ENCODE measurements at regions not wholly inside any gene's neighbourhood (a gene's known extent, or its start where the extent isn't known, plus 50 kb on each side); places are given as distances from the start of the nearest gene placed in this dataset.
"Not testable (repeated sequence)": the region's sequence is repeated elsewhere in the genome, so short reads cannot be mapped to it uniquely, and the experiment has no call there.

DNA sequence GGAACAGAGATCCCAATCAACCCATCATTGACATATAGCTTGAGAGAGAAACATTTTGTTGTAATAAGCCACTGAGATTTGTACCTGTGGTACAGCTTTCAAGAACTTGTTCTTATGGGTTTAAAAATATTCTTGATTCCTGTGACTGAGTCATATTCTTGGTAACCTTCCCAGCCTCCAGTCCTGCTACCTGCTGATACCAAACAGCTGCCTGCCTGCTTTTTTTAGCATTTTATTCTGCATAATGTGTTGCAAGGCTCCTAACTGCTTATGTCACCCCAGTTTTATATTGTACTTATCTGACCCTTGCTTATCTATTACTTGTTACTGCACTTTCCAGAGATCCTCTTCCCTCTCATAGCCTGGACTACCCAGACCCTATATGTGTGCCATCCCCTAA, 349.3 kb upstream of the SOX2 start:
- no peak for DNase-seq (ENCODE audit: low spot score)
- intact Hi-C loops (cut with DNase I): loop anchor here (5.0 kb wide), 1 partner anchor 195 kb away; no protein-coding TSS in a partner anchor

DNA sequence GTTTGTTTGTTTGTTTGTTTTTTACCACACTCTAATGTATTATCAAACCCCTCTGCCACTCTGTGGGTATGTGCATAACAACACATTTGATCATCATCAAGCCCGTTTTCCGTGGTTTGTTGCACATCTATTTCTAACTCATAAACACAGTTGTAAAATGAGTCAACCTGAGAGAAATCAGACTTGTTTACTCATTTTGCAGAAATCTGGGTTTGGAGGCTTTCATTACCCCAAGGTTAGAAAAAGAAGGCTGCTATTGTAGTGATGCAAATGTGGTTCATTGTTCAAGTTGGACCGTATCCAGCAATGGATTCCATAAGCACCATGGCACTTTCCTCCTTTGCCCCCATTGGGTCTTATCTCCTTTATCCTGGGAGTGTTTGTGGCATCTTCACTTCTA, 353.2 kb upstream of the SOX2 start:
- no peak for DNase-seq (ENCODE audit: low spot score)
- intact Hi-C loops (cut with DNase I): no loop called here

DNA sequence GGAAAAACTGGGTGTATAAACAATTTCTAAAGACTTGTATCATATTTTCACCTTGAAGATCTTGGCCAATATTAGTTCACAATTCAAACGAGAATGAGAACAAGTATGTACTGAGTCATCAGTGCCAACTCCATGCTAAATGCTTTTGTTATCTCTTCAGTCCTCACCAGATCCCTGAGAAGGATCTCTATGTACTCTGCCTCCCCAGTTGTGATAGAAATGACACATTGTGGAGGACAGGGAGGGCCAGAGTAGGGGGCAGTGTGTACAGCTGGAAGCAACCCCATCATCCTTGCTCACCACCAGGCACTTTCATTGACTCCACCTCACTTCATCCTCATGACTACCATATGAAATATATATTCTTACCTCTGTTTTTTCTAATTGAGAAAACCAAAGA, 353.7 kb upstream of the SOX2 start:
- DNase-seq (ENCODE audit: low spot score): no peak
- intact Hi-C loops (cut with DNase I): no loop called here

DNA sequence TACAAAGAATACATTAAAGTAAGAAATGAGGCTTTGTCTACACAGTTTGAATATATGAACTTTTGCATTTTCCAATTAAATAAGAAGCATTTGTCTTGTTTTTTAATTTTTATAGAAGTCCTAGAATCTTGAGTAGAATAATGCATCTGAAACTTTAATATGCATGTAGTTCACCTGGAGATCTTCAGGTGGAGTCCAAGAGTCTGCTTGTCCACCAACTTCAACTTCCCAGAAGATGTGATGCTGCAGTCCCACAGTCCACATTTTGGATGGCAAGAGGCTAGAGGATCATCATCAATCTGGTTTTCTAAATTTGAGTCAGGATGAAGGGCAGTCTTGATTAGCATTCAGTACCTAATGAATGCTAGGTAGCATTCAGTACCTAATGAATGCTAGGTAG, 357.6 kb upstream of the SOX2 start:
- intact Hi-C loops (cut with DNase I): no loop called here
- no peak for DNase-seq (ENCODE audit: low spot score)

DNA sequence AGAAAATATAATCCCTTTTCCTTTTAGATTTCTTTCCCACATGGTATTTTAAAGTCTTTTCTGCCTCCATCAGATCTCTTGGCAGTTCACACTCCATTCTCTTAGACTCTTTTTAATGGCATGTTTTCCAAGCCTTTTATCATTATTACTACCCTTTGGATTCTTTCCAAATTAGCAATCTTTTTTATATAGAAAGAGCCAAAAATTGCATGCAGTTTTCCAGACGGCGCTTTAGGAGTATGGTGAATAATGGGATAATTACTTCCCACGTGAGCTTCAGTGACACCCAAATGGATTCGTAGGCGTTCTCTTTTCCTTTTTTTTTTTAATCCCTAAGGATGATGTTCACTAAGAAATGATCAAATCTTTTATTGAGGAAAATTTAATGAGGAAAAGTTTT, 354.8 kb upstream of the DNAJC19 start:
- intact Hi-C loops (cut with DNase I): no loop called here
- DNase-seq (ENCODE audit: low spot score): no peak

DNA sequence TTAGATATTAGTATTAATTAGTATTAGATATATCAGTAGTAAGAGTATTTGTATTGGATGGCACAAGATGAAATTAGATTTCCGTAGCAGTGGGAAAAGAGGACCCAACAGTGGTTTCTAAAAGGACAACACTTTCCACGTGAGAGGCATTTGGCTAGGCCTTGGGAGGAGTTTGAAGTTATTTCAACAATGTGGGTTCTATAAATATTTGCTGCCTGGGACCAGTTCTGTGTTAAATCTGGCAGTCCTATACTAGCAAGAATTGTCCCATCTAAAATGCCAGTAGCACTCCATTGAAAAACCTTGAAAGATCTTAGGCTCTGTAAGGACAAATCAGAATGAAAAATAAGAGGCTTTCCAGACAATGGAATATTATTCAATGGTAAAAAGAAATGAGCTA, 347.1 kb upstream of the DNAJC19 start:
- no peak for DNase-seq (ENCODE audit: low spot score)

DNA sequence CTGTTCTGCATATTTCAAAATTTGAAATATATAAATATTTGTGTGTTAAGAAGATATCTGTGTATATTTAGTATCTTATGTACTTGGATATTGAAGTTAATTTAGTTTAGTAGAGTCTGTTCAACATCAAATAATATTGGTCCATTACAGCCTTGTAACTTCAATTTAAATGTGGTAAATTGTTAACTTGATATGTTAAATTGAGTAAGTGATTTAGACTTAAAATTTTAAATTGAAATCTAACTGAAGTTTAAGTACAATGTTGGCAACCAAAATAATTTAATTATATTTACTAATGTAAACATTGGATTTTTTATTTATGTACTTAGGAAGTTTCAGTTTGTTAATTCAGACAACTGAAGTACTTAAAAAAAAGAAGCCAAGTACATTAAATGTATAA, 343.9 kb upstream of the DNAJC19 start:
- intact Hi-C loops (cut with DNase I): no loop called here
- DNase-seq (ENCODE audit: low spot score): no peak

More for the DNA sequence above, 347.1 kb upstream of the DNAJC19 start:
- intact Hi-C loops (cut with DNase I): no loop called here

DNA sequence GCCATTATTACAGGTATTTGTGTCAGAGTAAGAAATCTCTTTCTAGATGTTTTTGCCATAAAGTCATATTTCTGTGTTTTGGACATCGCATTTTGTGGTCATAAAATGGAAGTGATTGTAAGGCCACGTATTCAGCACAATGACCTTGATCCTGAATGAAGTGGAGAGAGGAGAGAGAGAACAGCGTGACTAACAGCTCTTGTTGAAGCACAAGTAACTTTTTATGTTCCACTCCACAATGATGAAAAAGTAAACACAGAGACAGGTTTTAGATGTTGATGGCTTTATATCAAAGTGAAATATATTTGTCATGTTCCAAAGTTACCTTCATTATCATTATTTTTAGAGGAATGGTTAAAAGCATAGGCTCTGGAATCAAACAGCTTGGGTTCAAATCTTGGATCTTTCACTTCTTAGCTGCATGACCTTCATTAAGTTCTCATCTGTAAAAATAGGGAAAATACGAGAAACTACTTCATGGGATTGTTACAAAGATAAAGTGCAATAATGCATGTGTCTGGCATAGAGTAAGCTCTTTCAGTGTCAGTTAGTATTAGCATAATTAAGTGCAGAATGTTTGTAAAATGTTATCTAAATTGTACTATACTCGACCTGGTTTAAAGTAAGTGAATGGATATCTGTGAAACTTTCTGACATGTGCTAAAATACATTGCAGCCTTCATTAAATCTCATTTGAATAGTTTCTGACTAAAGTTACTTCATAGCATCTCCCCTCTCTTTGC, 341.5 kb upstream of the DNAJC19 start:
- no peak for DNase-seq (ENCODE audit: low spot score)
- intact Hi-C loops (cut with DNase I): no loop called here

DNA sequence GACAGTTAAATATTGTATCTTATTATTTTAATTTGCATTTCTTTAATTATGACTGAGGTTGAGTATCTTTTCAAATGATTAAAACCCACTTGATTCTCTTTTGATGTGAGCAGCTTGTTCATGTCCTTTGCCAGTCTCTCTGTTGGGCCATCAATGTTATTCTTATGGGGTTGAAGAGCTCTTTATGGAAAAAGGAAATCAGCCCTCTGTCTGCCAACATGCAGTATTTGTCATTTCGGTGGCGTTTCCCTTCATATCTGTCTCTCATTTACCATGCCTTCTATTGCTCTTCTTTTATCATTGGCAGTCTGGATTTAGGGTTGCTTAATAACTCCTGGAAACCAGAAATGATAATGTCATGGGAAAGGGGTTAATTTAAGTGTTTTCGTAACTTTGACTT, 340.7 kb upstream of the DNAJC19 start:
- intact Hi-C loops (cut with DNase I): no loop called here

DNA sequence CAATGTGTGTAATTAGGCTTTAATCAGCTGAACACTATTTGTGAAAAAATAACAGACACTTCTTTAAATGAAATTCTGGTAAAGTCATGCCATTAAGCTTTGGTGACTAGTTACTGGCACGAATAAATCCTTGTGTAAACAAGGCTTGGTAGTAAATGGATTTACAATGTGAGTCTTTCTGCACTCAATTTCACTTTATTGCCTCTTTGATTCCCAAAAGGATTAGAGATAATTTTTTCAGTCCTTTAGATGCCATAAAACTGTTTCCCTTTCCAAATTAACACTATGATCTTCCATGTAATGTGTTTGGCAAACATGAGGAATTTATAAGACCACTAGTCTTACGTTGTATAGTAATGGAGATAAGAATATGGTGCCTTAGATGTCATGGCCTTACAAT, 339.5 kb upstream of the DNAJC19 start:
- intact Hi-C loops (cut with DNase I): no loop called here
- no peak for DNase-seq (ENCODE audit: low spot score)

More for the DNA sequence above, 340.7 kb upstream of the DNAJC19 start:
- no peak for DNase-seq (ENCODE audit: low spot score)

DNA sequence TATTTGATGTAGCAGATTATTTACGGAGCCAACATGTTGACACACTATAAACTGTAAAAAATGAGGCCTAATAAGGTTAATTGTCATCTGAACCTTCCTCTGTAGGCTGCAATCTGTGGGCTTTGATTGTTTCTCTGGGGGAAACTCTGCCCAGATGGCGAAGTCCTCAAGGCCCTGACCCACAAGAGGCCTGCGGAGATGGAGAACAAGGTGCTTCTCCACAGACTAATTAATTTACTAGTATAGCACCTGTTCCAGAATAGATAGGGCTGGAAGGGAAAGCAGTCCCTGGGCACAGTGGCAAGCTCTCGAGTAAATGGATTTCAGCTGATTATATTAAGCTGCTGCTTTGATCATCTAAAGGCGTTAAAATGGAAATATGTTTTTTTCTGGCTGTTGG, 338.8 kb upstream of the DNAJC19 start:
- intact Hi-C loops (cut with DNase I): no loop called here
- DNase-seq (ENCODE audit: low spot score): no peak

DNA sequence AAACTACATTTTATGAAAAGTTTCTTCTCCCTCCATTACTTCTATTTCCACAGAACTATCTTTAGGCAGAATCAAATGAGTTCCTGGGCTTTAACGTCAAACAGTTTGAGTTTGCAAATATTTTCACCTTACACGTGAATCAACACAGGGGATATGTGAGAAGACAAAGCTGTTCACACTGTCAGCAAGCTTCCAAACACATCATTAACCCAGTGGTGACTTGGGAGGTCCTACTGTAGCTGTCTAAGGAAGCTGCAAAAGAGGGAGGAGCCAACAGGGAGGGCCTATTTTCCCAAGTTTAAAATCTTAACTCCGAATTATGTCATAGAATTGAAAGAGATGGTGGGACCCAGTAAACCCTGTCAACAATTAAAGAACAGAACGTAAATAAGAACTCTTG, 337.8 kb upstream of the DNAJC19 start:
- intact Hi-C loops (cut with DNase I): no loop called here
- no peak for DNase-seq (ENCODE audit: low spot score)

DNA sequence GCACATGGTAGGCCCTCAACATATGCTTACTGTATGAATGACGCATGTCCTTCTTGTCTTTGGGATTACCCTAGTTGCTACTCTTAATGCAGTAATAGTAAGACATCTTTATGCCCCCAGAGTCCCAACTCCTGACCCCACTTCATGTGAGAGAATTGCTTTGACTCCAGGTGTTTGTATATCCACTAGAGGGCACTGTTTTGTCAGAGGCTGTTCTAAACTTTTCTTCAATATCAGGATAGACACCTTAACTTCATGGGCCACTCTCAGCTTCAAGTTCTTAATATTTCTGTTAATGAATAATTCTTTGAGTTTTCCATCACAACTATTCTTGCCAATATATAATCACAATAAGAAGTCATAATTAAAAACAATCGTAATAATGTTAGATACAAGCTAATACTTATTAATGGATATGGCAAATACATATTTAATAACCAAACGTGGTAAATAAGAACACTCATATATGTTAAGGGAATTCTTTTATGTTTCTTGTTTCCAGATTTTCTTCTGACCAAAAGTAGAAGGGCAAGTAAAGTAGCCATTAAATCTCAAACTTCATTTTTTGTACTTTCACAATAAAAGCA, 337.2 kb upstream of the DNAJC19 start:
- intact Hi-C loops (cut with DNase I): loop anchor here (1.0 kb wide), 1 partner anchor 374 kb away; no protein-coding TSS in a partner anchor
- no peak for DNase-seq (ENCODE audit: low spot score)

DNA sequence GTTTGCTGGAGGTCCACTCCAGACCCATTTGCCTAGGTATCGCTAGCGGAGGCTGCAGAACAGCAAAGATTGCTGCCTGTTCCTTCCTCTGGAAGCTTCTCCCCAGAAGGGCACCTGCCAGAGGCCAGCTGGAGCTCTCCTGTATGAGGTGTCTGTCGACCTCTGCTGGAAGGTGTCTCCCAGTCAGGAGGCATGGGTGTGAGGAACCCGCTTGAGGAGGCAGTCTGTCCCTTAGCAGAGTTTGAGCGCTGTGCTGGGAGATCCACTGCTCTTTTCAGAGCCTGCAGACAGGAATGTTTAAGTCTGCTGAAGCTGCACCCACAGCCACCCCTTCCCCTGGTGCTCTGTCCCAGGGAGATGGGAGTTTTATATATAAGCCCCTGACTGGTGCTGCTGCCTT, 335.0 kb upstream of the DNAJC19 start:
- intact Hi-C loops (cut with DNase I); DNase-seq (ENCODE audit: low spot score): not testable (repeated sequence)

DNA sequence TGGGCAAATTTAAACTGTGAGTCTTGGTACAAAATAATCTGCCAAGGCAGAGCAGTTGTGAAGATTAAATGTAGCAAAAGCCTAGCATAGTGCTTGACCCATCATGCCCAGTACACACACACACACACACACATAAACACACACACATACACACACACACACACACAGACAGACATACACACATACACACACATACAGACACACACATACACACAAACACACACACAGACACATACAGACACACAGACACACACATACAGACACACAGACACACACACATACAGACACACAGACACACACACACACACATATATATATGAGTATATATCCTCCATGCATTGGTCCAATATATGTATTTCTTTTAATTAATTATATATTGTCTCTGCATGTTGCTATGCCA, 328.8 kb upstream of the DNAJC19 start:
- DNase-seq (ENCODE audit: low spot score): no peak
- intact Hi-C loops (cut with DNase I): no loop called here

DNA sequence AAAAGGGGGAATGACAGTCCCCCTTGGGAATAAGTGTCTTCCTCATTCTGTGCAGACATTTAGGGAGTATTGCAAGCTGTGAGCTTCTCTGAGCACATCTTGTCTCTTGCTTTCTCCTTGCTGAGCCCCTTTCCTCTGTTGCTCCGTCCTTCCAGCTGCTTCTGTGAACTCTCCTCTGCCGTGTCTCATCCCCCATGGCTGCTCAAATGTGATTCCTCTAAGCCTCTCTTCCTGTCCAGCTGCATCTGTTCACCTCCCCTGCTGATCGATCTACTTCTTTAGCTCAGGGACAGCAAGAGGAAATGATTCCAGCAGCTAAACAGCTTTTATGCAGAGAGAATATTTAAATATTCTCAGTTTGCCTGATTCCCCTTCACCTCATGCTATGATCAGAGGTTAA, 328.0 kb upstream of the DNAJC19 start:
- DNase-seq (ENCODE audit: low spot score): no peak
- intact Hi-C loops (cut with DNase I): no loop called here

DNA sequence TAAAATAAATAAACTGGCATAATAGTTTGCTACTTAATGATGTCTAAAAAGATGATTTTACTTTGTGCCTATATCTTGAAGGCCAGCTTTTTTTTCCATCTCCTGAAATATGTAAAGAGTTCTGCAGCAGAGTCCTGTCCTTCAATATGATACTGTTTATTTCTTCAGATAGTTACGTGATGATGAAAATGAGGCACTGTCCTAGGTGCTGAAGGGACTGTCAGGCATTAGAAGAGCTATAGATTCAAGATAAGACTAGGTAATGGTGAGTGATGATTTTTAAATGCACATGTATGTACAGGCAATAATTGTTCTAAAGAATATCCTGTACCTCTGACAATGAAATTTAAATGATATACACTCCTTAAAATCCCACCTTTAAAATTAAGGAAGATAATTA, 326.9 kb upstream of the DNAJC19 start:
- intact Hi-C loops (cut with DNase I): no loop called here
- no peak for DNase-seq (ENCODE audit: low spot score)

DNA sequence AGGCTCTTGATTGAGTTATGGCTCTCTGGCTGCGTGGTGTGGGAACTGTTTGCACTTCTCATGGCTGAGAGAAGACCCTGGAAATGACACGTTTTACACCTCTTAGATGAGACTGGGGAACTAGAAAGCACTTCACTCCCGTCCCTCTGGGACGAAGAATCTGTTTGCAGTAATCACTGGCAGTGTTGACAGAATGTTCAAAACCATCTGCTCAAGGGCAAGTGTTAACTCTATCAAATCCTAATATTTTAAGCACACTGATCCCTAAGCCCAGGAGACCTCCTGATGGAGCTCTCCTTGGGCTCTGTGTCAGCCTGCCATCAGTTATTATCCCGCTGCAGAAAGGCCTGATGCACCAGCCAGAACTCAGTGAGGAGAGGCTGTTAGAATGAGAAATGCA, 323.8 kb upstream of the DNAJC19 start:
- DNase-seq (ENCODE audit: low spot score): no peak
- intact Hi-C loops (cut with DNase I): no loop called here

DNA sequence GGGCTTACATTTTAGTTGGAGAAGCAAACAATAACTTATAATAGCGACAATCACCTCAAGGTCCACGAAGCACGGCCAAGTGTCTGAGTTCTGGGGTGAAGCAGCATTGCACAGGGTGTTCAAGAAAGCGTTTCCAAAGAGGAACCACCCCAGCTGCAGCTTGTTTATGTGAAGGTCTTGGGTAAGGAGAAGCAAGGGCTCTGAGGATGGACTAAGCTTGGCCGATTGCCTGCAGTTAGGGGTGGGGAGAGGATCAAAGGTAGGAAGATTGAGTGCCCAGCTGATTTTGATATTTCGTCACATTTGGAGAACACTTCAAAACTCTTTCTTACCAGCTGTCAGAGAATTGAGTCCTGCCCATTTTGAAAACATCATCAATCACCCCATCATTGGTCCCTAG, 321.6 kb upstream of the DNAJC19 start:
- intact Hi-C loops (cut with DNase I): no loop called here

DNA sequence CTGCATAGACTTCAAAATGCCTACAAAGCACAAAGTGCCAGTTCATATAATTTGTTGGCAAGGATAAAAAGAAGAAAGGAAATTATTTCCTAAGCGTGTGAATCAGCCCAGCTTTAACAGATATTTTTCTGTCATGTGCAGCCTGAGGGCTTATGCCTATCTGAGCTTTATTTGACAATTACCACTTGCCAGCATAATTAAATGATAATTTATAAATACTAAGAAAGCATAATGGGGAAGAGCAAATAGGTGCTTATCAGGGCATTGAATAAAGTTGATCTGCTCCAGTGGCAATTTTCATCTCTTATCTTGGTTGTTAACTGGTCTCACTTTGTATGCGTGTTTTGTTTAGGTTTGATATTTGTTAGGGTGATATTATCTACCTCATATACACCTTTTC, 313.4 kb upstream of the DNAJC19 start:
- intact Hi-C loops (cut with DNase I): no loop called here
- no peak for DNase-seq (ENCODE audit: low spot score)

More for the DNA sequence above, 321.6 kb upstream of the DNAJC19 start:
- DNase-seq (ENCODE audit: low spot score): no peak

DNA sequence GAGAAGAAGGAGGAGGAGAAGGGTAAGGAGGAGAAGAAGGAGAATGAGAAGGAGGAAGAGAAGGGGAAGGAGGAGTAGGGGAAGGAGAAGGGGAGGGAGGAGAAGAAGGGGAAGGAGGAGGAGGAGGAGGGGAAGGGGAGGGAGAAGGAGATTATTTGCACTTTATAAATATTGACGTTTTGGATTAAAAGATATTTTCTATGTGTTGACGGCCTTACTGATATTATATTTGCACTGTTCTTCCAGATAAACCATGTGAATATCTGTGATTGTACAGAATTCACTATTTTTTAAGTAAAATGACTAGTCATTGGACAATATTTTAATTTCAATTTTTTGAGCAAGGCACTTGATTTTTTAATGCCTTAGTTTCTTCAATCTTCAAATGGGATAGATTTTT, 310.5 kb upstream of the DNAJC19 start:
- DNase-seq (ENCODE audit: low spot score): no peak
- intact Hi-C loops (cut with DNase I): no loop called here

DNA sequence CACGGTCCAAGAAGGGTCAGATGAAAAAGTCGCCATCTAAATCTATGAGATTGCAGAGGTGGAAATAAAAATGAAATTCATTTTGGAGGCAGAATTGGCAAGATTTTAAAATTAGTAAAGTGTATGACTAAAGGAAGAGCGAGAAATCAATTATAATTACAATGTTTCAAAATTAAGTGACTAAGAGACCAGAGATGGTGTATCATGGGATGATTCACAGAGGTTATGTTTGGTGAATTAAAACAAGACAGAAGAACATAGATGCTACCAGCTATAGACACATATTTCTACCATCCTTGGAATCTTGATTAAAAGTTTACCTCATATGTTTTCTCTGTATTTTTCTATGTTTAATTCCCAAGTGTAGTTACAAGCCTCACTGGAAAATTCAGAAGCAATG, 308.9 kb upstream of the DNAJC19 start:
- intact Hi-C loops (cut with DNase I): no loop called here

More for the DNA sequence above, 308.9 kb upstream of the DNAJC19 start:
- DNase-seq (ENCODE audit: low spot score): no peak
